ENCODE measurements at regions not wholly inside any gene's neighbourhood (a gene's known extent, or its start where the extent isn't known, plus 50 kb on each side); places are given as distances from the start of the nearest gene placed in this dataset.

- Histone ChIP-seq H3K9me3 (no peaks in the 10 kb centered on the region), H3K4me3 (no peak overlapping the region), H3K36me3 (no peaks in the 10 kb centered on the region), H3K4me1 (no peaks in the 10 kb centered on the region), H3K27me3 (no peaks in the 10 kb centered on the region), H3K27ac (no peak overlapping the region)
- DNase-seq, result no peak
- no peak for TF ChIP-seq CTCF (IDR thresholded peaks at IDR 0.05)
- TF ChIP-seq POLR2A (IDR thresholded peaks at IDR 0.05), result no peak
Measured at GRCh38 chr1:195761104-195761503, 847.1 kb downstream of the KCNT2 start.

- Histone ChIP-seq H3K27ac (no peak overlapping the region), H3K4me3 (no peak overlapping the region), H3K4me1 (no peaks in the 10 kb centered on the region), H3K36me3 (no peaks in the 10 kb centered on the region), H3K9me3 (no peaks in the 10 kb centered on the region), H3K27me3 (no peaks in the 10 kb centered on the region)
- no peak for DNase-seq
- no peak for TF ChIP-seq CTCF (IDR thresholded peaks at IDR 0.05)
- TF ChIP-seq POLR2A (IDR thresholded peaks at IDR 0.05), result no peak
Measured at GRCh38 chr1:195756109-195756508, 852.1 kb downstream of the KCNT2 start.

- H3K27ac ChIP-seq, result no peak overlapping the region
- H3K27me3 ChIP-seq, result no peaks in the 10 kb centered on the region
- H3K4me3 ChIP-seq, result no peak overlapping the region
- H3K9me3 ChIP-seq, result no peaks in the 10 kb centered on the region
- no peak for DNase-seq
- H3K4me1 ChIP-seq, result no peaks in the 10 kb centered on the region
- TF ChIP-seq POLR2A (IDR thresholded peaks at IDR 0.05), result no peak
- TF ChIP-seq CTCF (IDR thresholded peaks at IDR 0.05), result no peak
- H3K36me3 ChIP-seq, result no peaks in the 10 kb centered on the region
Measured at GRCh38 chr1:195754874-195755273, 853.4 kb downstream of the KCNT2 start.

- Histone ChIP-seq H3K27ac (no peak overlapping the region), H3K27me3 (no peaks in the 10 kb centered on the region), H3K36me3 (no peaks in the 10 kb centered on the region), H3K9me3 (no peaks in the 10 kb centered on the region), H3K4me1 (no peaks in the 10 kb centered on the region), H3K4me3 (no peak overlapping the region)
- DNase-seq, result no peak
- TF ChIP-seq POLR2A (IDR thresholded peaks at IDR 0.05), result no peak
- no peak for TF ChIP-seq CTCF (IDR thresholded peaks at IDR 0.05)
Measured at GRCh38 chr1:195754303-195754702, 853.9 kb downstream of the KCNT2 start.

GRCh38 chr1:195748969-195749368 lies 859.3 kb downstream of the KCNT2 start:
- Histone ChIP-seq H3K9me3 (no peaks in the 10 kb centered on the region), H3K4me3 (no peak overlapping the region), H3K27me3 (no peaks in the 10 kb centered on the region), H3K4me1 (no peaks in the 10 kb centered on the region), H3K27ac (no peak overlapping the region), H3K36me3 (no peaks in the 10 kb centered on the region)
- DNase-seq, result no peak
- TF ChIP-seq CTCF (IDR thresholded peaks at IDR 0.05) (no peak), POLR2A (IDR thresholded peaks at IDR 0.05) (no peak)
